Esophagus squamous epithelium (tissue), 4 donors: ENCODE measurements at regions not wholly inside any gene's neighbourhood (a gene's known extent, or its start where the extent isn't known, plus 50 kb on each side); places are given as distances from the start of the nearest gene placed in this dataset.

Experiments
- CTCF ChIP-seq, 6 experiments: fragments of 450-650 bp in 4 of 6; fragments of 200-600 bp in 2 of 6; sonication (generic) in 2 of 6; IDR thresholded peaks; one replicate each; pipeline ENCODE4 v1.5.1; 2016 to 2019; ENCODE audit warnings: antibody characterized with exemption in 6 of 6, mild to moderate bottlenecking in 4 of 6, moderate library complexity in 4 of 6
- POLR2A ChIP-seq, 4 donors: fragments of 450-650 bp; IDR thresholded peaks; one replicate each; pipeline ENCODE4 v1.6.1; 2017; ENCODE audit warnings: antibody characterized with exemption in 4 of 4, mild to moderate bottlenecking in 4 of 4, moderate library complexity in 3 of 4

GRCh38 chr9:103364753-103365152 lies 369.6 kb downstream of the CYLC2 start:
- TF ChIP-seq CTCF (IDR thresholded peaks at IDR 0.05) (no peak), POLR2A (IDR thresholded peaks at IDR 0.05) (no peak)
